Fibroblast of skin of abdomen (primary cell): ENCODE measurements at regions not wholly inside any gene's neighbourhood (a gene's known extent, or its start where the extent isn't known, plus 50 kb on each side); places are given as distances from the start of the nearest gene placed in this dataset.

Experiments
- DNase-seq: peaks from one replicate; pipeline ENCODE4 v3.0.0-alpha.2; 2013

GRCh38 chr2:219692521-219692920, 65.1 kb downstream of the SLC4A3 start:
- no peak for DNase-seq

- DNase-seq = no peak
Measured at GRCh38 chr2:219695145-219695709, 67.8 kb downstream of the SLC4A3 start.

- no peak for DNase-seq
Measured at GRCh38 chr2:219697811-219698747, 70.6 kb downstream of the SLC4A3 start.

- DNase-seq = no peak
Measured at GRCh38 chr2:219698748-219699439, 71.5 kb downstream of the SLC4A3 start.

- DNase-seq = no peak
Measured at GRCh38 chr2:219699440-219699821, 72.0 kb downstream of the SLC4A3 start.

- DNase-seq = peak; percentile 61
Measured at GRCh38 chr2:219701847-219702634, 74.6 kb downstream of the SLC4A3 start.

- DNase-seq = no peak
Measured at GRCh38 chr2:219702796-219703545, 75.5 kb downstream of the SLC4A3 start.

- no peak for DNase-seq
Measured at GRCh38 chr2:219704878-219705277, 77.4 kb downstream of the SLC4A3 start.

- DNase-seq = peak; percentile 54
Measured at GRCh38 chr2:219706823-219707281, 79.4 kb downstream of the SLC4A3 start.

GRCh38 chr2:219707496-219708285, 80.3 kb downstream of the SLC4A3 start:
- peak; percentile 72 for DNase-seq

- DNase-seq = no peak
Measured at GRCh38 chr2:219709331-219709761, 81.9 kb downstream of the SLC4A3 start.

GRCh38 chr2:219713110-219713509, 85.7 kb downstream of the SLC4A3 start:
- no peak for DNase-seq

GRCh38 chr2:219714681-219715400, 87.4 kb downstream of the SLC4A3 start:
- DNase-seq = no peak

- no peak for DNase-seq
Measured at GRCh38 chr2:219718066-219718465, 90.6 kb downstream of the SLC4A3 start.

GRCh38 chr2:219719521-219719920, 92.1 kb downstream of the SLC4A3 start:
- DNase-seq = no peak

- DNase-seq = no peak
Measured at GRCh38 chr2:219720956-219721355, 93.5 kb downstream of the SLC4A3 start.

- DNase-seq = no peak
Measured at GRCh38 chr2:219722276-219722879, 94.9 kb downstream of the SLC4A3 start.

- DNase-seq = no peak
Measured at GRCh38 chr2:219723311-219723710, 95.9 kb downstream of the SLC4A3 start.

- DNase-seq = no peak
Measured at GRCh38 chr2:219724628-219725027, 97.2 kb downstream of the SLC4A3 start.

GRCh38 chr2:219726916-219727315, 99.5 kb downstream of the SLC4A3 start:
- no peak for DNase-seq
